NCI-H1694 (cell line): ENCODE measurements at regions not wholly inside any gene's neighbourhood (a gene's known extent, or its start where the extent isn't known, plus 50 kb on each side); places are given as distances from the start of the nearest gene placed in this dataset.

Source experiments
- DNase-seq: peaks from one replicate; lab custom pipeline; 2025; lab: John Stamatoyannopoulos, UW

DNA sequence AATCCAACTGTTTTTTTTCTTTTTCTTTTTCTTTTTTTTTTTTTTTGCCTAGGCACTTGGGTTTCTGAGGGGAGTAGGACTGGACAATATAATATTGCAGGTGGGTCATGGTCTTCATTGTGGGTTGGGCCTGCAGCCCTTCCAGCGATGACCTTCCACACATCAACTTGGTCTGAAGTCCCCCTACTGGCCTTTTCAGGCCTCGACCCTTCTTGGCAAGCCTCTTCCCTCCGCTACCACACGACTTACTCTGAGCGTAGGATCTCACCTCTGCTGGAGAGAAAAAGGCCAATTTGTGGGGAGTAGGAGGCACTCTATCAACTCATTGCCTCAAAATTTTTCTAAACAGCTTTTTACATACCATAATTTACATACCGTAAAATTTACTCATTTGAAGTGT is 51.1 kb upstream of the GRIK3 start:
- DNase-seq: no peak

DNA sequence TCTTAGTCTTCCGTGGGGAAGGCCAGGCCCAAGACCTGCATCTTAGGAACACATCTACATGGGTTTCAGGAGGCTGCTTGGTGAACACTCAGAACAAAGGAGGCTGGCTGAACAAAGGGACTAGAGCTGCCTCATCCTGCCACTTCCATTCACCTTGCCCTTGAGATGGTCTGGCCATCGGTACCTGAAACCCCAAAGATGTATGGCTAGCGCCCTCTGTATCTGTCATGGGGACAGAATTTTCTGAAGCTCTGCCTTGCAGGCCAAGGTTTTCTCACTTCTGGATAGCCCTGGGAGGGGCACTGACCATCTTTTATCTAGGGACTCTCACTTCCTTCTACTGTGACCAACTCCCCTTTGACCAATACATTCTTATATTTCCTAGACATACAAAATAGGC is 55.4 kb upstream of the GRIK3 start:
- no peak for DNase-seq

DNA sequence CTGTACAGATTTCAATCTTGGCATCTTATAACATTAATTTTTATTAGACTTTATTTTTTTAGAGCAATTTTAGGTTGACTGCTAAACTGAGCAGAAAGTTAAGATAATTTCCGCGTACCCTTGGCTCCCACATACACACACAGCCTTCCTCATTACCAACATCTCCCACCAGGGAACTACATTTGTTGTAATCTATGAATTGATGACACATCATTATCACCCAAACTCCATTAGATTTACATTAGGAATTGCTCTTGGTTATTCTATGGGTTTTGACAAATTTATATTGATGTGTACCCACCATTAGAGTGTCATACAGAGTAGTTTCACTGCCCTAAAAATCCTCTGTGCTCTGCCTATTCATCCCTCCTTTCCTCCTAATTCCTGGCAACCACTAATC is 56.4 kb upstream of the GRIK3 start:
- DNase-seq: no peak

DNA sequence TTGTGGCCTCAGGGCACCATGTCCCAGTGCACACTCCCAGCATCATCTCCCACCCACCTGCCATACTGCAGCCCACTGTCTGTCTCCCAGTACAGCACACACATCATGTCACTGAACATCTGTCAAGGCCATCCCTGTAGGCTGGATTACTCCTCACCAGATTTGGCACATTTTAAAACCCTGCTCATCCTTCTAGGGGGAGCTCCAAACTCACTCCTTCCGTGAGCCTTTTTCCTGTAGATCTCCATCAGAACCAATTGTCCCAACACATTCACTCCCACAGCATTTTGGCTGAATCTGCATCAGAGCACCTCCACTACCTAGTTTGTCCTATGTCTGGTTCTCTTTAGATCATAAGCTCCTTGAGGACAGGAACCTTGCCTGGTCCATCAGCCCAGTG is 58.6 kb upstream of the GRIK3 start:
- DNase-seq: peak; percentile 75

DNA sequence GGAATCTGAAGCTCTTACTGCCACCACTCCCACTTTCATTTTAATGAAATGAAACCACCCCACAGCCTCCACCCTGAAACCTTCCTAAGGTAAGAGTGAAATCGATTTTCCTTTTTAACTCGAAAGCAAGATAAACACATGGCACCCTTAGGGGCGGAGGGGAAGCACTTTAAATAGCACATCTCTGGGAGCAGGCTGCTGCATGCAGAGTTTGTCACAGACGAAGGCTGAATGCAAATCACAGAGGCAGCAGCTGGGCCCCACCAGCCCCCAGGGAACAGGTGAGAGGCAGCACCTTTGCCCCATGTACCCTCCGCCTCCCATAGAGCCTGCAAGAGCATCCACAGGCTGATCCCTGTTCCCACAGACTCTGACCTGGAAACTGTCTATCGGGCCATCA is 60.0 kb upstream of the GRIK3 start:
- DNase-seq: no peak

DNA sequence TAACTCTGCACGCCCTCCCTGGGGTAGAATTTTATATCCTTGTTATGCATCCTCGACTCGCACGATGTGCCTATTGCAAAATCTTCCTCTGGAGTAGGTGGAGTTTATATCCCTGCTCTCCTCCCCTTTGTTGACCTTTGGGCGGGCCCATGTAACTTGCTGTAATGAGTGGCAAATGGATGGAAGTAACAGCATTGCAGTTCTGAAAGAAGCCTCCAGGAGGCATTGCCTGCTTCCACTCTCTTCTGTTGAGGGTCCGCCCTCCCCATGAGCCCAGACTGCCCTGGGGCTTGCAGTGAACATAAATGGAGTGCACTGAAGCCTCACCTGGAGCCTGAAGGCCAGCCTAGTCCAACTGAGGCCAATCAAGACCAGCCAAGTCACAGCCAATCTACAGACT is 62.2 kb upstream of the GRIK3 start:
- DNase-seq: peak; percentile 24

DNA sequence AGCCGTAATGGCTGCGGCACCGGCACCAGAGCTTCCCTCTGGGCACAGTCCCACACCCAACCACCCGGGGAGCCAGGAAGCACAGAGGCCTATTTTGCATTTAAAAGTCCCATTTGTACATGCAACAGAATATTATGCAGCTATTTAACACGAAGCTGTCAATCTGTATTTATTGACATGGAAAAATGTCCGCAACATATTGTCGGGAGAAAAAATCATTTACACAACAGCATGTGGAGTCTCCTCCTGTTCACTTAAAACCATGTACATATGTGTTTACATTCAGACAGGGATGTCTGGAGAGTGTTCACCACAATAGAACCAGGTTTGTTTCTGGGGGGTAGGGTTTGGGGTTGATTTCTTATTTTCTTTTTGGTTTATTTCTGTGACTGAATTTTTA is 63.4 kb upstream of the GRIK3 start:
- DNase-seq: peak; percentile 61

DNA sequence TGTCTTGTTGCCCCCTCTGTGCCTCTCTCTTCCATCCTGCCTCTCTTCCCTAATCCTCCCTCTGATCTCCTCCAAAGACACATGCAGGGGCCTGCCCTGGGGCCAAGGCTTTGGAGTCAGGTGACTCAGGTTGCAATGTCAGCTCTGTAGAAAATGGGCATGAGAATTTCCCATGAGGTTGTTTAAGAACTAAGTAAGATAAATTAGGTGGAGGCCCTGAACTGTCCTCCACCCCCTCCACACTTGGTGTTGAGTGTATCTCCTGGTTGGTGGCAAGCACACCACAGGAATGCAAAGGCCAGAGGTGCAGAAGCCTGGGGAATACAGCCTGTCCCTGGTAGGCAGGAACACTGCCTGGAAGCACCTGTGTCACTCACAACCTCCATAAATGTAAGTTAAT is 63.9 kb upstream of the GRIK3 start:
- DNase-seq: no peak

DNA sequence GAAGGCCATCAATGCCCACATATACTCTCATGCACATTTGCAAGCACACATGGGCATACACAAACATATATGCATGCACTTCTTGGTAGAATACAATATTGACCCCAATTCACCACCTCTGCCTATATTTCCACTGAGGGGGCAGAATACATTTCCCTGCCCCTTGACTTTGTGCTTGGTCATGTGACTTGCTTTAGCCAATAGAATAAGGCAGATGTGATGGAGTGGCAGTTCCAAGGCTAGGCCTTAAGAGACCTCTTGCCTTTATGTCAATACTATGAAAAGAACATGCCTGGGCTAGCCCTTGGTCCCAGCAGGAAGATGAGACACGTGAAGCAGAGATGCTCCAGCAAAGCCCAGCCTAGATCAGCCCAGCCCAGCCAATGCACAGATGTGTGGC is 66.0 kb upstream of the GRIK3 start:
- peak; percentile 19 for DNase-seq

DNA sequence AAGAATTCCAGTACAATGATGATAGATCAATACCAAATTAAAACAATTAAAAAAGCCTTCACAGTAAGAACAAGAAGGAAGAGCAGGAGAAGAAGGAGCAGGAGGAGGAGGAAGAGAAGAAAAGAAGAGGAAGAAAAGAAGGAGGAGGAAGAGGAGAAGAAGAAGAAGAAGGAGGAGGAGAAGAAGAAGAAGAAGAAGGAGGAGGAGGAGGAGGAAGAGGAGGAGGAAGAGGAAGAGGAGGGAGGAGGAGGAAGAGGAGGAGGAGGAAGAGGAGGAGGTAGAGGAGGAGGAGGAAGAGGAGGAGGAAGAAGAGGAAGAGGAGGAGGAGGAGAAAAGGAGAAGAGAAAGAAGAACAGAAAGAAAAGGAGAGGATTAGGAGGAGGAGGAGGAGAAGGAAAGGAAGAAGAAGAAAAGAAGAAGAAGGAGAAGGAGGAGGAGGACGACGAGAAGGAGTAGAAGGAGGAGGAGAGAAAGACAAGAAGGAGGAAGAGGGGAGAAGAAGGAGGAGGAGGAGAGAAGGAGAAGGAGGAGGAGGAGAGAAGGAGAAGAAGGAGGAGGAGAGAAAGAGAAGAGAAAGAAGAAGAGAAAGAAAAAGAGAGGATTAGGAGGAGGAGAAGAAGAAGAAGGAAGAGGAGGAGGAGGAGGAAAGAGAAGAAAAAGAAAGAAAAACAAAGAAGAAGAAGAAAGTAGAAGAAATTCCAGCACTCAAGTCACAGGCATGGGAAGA is 68.5 kb upstream of the GRIK3 start:
- no peak for DNase-seq

DNA sequence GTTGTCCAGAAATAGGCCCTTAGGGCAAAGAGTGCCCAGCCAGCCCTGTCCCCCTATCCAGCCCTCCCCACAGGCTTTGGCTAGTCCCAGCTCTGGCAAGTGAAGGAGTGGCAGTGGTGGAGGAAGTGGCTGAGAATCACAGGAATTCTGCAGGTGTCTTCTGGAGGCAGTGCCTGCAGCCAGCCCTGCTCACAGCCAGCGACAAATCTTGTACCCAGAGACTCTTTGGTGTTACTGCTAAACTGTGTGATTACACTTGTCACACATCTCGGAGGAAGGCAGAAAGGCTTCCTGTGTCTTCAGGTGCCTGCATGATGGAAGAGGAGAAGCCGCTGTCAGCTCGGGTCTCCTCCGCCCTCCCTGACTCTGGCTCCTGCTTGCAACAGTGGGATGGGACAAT is 71.6 kb upstream of the GRIK3 start:
- no peak for DNase-seq

DNA sequence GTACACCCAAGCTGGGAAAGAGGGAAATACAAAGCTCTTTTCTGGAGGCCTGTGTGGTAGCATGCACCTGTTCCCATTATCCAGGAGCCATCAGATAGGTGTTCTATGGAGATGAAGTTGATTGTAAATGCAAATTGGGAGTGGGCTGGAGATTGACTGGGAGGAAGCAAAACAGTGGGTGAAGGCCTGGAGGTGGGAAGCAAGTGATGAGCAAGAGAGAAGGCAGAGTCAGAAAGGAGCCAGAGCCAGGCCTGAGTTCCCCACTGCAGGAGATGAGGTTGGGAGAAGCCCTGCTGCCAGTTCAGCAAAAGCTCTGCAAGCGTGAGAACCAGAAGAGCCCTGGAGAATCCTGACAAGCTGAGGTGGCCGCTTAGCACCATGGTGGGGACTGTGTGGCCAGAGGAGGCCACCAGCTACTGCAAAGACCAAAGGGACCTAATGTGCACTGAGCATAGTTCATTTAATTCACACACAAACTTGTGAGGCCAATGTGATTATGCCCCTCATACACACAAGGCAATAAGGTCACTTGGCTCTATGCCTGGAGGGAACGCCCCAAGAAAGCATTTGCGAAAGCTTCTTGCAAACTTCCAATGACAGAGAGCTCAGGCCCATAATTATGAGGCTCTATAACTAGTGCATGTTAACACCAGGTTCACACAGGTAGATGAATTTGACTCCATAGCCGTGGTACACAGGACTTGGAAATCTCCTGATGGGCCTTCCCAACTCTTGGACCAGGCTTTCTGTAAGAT is 73.0 kb upstream of the GRIK3 start:
- DNase-seq: no peak

DNA sequence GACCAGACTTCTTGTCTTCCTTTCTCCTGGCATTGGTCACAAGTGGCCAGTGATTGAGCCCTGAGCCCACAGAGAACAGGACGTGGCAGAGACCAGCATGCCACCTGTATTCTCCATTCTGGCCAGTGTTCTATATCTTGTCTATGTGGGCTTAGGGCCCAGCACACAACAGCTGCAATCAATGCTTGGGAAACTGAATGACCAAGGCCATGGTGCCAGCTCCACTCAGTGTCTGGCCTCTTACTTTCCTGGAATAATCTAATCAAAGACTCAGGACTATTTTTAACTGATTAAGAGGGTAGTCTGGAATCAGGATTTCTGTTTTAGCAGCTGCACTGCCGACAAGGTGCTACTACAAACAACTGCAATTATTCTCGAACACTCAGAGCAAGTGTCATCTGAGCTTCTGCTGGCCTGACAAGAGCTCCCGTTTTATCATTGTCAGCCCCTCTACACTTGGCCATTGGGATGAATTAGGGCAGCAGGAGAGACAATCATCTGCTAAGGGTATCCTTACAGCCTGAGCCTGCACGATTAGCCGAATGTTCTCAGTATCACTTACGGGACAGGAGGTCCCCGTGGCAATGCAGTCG is 74.4 kb upstream of the GRIK3 start:
- DNase-seq: no peak

DNA sequence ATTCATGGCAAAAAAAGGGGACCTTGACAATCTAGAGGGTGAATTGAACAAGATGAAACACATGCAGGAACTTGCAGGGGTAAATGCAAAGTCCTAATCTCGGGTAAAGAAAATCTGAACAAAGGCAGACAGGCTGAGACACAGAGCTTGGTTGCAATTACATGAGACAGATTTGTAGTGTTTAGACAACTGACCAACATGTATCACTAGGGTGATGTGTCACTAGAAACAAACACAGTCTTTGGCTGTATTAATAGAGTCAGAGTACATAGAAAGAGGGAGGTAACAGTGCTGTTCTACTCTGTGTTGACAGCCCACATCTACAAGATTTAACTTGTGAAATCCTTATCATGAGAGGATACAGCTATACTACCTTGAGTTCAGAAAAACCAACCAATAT is 78.1 kb upstream of the GRIK3 start:
- no peak for DNase-seq

DNA sequence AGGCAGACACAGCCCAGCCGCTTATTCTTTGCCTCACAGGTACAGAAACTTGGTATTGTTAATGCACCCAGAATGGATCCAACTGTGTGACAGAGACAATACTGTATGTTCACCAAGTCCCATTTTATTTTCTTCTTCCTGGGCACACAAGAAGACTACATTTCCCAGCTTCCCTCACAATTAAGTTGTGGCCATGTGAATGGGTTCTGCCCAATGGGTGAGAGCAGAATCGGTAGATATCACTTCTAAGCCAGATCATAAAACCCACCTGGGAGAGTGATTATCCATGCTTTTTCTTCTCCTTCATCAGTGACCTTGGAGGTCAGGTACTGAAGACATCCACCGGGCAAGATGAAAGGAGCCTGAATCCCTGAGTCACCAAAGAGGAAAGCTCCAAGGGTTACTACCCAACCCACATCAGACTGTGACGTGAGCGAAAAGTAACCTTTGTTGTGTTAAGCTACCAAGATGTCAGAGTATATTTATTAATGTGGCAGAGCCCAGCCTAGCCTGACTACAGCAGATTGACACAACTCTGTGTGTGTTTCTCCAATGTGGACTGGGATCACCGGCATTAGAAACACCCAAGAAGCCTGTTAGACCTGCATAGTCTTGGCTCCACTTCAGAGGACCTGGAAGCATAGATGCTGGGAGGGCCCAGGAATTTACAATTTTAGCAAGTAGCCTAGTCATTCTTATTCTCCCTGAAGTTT is 79.1 kb upstream of the GRIK3 start:
- DNase-seq: no peak

DNA sequence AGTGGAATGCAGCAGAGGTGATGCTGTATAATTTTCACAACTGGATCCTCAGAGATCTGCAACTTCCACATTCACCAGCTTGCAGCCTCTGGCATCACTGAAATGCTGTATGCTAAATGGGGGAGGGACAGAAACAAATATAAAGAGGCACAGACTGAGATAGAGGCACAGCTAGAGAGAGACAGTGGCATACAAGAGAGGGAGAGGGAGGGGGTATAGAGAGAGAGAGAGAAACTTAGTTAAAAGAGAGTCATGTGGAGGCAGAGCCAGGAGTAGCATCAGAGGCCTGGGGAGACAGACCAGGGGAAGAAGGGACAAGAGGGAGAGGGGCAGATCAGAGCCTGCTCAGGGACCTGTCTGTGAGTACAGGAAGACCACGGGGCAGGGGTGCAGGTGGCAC is 84.5 kb upstream of the GRIK3 start:
- no peak for DNase-seq

DNA sequence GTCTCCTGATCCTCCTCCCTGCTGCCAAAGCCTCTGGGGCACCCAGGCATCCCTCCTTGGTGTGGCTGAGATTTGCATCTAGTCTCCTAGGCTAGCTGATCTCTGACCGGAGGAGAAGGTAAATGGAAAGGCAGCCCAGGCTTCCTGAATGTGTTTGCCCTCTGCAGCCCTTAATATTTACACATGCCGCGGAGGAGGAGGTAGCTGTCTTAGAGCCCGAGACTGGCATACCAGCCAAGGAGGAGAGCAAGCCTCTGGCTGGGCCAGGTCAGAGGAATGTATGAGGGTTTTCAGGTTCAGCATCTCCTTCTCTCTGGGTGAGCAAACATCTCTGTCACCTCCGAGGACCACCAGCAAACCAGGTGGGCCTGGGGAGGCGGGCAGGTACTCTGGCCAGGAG is 86.0 kb upstream of the GRIK3 start:
- DNase-seq: no peak

DNA sequence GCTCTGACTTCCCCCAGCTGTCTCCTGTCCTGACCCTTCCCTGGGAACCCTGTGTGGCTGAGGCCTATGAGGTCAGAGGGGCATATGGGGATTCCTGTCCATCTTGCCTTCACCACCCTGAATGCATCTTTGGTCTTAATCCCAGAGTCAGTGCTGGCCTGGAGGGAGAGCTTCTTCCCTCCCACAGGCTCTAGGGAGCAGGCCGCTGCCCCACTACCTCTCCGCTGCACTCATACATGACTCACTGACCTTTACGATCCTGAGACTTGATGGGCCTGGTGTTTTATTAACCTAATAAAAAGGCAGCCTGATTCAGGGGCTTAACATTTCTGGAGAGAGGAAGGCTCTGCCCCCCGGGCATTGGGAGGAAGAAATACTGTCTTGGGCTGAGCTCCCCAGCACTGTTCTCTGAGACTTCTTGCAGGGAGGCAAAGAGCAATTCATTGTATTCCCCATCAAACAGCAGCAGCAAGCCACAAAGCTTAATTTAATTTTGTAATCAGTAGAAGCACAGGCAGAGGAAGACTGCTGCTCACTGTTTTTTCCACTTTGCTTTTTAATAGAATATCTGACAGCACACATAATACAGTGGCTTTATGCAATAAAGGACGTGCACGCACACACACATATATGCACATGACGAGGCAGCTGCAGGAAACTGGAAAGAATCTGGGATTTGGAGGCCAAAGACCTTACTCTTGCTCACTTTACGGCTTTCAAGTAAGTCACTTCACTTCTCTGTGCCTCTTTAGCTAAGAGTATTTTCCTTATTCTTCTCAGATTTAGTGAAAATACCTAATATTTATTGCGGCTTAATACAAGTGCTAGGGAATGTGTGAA is 89.2 kb upstream of the GRIK3 start:
- DNase-seq: no peak

DNA sequence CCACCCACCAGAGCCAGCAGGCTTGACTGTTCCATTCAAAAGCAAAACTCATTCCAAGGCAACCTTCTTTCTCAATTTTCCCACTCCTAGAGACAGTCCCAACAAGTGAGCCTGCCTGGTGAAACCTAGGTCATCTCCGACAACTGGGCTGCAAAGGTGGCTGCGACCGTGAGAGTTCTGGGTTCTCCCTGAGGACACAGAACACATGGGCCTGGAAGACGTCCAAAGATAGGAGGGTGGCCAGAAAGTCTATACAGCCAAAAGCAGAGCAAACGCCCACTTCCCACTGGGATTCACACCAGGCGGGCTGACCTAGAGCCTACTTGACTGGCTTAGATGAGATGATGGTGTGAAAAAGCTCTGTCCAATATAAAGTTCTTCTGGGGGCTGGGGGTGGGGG is 90.2 kb upstream of the GRIK3 start:
- DNase-seq: no peak

DNA sequence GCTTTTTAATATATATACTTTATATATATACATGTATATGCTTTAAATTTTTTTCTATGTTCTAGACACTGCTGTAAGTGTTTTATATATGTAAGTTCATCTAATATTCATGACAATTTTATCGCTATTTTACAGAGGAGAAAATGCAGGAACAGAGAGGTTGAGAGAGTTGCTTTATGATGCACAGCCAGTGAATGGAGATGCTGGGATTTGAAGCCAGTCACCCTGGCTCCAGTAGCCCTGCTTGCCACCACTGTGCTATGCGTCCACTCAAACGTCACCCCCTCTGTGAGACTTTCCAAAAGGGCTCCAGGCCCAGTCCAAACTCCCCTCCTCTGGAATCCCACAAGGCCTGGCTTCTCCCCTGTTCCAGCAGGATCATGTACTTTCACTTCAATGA is 91.0 kb upstream of the GRIK3 start:
- no peak for DNase-seq

DNA sequence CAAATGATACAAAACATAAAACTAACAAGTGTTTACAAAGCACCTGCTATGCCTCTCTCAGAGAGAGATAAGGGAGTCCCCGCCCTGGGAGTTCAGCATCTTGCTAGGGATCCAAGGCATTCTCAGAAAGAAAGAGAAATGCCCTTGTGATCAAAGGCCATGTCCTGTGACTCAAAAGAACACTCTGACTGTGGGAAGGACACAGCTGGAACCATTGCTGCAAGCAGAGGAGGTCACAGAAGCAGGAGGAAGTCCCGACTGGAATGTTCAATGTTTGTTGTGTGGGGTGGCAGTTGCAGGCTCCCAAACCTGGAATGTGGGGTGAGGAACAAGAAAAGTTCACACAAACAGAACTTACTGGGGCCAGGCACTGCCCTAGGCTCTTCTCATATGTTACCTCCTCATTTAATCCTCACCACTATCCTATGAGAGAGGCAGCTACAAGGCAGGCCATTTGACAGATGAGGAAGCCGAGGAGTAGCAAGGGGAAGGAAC is 93.0 kb upstream of the GRIK3 start:
- no peak for DNase-seq

DNA sequence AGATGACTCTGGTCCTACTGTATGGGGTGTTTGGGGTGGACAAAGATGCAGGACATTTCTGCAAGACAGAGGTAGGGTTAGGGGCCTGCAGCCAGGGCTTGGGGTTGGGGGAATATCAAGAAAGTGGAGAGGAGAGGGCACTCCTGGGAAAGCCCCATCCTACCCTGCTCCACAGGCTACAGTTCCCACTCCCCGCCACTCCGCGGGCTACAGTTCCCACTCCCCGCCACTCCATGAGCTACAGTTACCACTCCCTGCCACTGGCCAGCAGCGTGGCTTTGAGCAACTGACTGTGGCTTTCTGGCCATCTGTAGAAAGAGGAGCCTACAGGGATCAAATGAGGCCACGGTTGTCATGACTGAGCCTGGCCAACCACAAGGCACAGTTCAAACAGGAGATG is 93.8 kb upstream of the GRIK3 start:
- DNase-seq: no peak
